ENCODE measurements at regions not wholly inside any gene's neighbourhood (a gene's known extent, or its start where the extent isn't known, plus 50 kb on each side); places are given as distances from the start of the nearest gene placed in this dataset.
A peak's percentile ranks its signal among the peaks of the same experiment; 100 is the strongest.

GRCh38 chr2:219939647-219940046, 312.2 kb downstream of the SLC4A3 start:
- H3K36me3 ChIP-seq (replicated peaks) = no peaks in the 10 kb centered on the region
- DNase-seq = no peak
- H3K4me3 ChIP-seq (ENCODE audit: low read depth, low read length) = no peak overlapping the region
- TF ChIP-seq, protein P1, sequence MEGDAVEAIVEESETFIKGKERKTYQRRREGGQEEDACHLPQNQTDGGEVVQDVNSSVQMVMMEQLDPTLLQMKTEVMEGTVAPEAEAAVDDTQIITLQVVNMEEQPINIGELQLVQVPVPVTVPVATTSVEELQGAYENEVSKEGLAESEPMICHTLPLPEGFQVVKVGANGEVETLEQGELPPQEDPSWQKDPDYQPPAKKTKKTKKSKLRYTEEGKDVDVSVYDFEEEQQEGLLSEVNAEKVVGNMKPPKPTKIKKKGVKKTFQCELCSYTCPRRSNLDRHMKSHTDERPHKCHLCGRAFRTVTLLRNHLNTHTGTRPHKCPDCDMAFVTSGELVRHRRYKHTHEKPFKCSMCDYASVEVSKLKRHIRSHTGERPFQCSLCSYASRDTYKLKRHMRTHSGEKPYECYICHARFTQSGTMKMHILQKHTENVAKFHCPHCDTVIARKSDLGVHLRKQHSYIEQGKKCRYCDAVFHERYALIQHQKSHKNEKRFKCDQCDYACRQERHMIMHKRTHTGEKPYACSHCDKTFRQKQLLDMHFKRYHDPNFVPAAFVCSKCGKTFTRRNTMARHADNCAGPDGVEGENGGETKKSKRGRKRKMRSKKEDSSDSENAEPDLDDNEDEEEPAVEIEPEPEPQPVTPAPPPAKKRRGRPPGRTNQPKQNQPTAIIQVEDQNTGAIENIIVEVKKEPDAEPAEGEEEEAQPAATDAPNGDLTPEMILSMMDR (IDR thresholded peaks at IDR 0.05; ENCODE audit: low read depth, low read length, missing control alignments) = no peak
- H3K27ac ChIP-seq = no peak overlapping the region
- no peaks in the 10 kb centered on the region for H3K27me3 ChIP-seq (replicated peaks)
- in situ Hi-C loops (cut with HindIII; ENCODE audit: low pct_ligation_motif_present, low sequenced_read_pairs) = no loop called here

DNA sequence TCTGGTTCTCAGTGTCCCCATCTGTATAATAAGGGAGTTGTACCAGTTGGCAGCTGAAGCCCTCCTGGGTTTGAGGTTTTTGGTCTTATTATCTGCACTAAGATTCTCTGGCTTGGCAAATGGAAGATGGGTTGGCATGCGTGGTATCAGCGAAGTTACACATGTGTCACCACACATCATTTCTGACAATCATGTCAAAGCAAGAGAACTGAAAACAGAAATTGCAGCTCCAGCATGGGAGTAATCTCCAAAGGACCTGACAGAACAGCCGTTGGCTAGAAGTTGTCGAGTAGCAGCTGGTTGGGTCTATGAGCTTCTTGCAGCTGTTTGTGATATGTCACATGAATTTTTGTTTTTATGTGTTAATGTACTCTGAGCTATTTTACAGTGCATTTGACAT, 317.4 kb downstream of the SLC4A3 start:
- TF ChIP-seq, protein P1 (IDR thresholded peaks at IDR 0.05; ENCODE audit: low read depth, low read length, missing control alignments) = no peak
- no peak overlapping the region for H3K4me3 ChIP-seq (ENCODE audit: low read depth, low read length)
- H3K27ac ChIP-seq = no peak overlapping the region
- no peak for DNase-seq
- no peaks in the 10 kb centered on the region for H3K36me3 ChIP-seq (replicated peaks)
- H3K27me3 ChIP-seq (replicated peaks) = no peaks in the 10 kb centered on the region
- in situ Hi-C loops (cut with HindIII; ENCODE audit: low pct_ligation_motif_present, low sequenced_read_pairs) = no loop called here

DNA sequence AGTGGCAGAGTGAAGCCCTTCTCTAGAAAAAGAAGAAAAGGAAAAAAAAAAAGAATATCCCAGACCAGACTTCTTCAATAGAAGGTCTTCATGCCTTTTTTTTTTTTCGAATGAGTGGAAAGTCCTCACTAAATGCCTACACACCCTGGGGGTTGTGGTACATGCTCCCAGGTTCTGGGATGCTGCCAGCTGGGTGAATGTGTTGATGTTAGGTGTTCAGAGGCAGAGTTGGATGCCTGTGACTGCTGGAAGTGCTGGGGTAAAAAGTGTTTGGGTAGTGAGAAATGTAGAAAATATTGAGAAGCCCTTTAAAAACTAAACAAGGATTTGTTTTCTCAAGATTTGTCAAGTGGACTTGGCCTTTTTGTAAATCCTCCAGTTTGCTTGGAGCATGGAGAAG, 318.6 kb downstream of the SLC4A3 start:
- DNase-seq = no peak
- no peak overlapping the region for H3K4me3 ChIP-seq (ENCODE audit: low read depth, low read length)
- no peak overlapping the region for H3K27ac ChIP-seq
- in situ Hi-C loops (cut with HindIII; ENCODE audit: low pct_ligation_motif_present, low sequenced_read_pairs) = no loop called here
- TF ChIP-seq, protein P1 (IDR thresholded peaks at IDR 0.05; ENCODE audit: low read depth, low read length, missing control alignments) = no peak
- no peaks in the 10 kb centered on the region for H3K27me3 ChIP-seq (replicated peaks)
- no peaks in the 10 kb centered on the region for H3K36me3 ChIP-seq (replicated peaks)

DNA sequence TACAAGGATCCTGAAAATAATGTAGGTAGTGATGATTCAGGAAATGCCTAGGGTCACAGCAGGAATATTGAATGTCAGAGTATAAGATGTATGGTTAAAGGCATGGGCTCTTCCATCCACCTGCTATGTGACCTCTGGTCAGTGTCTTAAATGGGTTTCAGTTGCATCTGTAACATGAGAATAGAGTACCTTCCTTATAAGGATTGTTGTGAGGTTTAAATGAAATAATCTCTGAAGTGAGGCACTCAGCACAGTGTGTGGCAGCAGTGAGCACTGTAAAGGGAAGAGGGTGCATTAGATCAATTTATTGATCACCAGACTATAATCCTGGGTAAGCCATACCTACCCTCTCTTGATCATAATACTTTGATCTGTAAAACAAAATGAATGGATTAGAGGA, 319.1 kb downstream of the SLC4A3 start:
- Histone ChIP-seq H3K36me3 (replicated peaks) (no peaks in the 10 kb centered on the region), H3K27me3 (replicated peaks) (no peaks in the 10 kb centered on the region), H3K4me3 (ENCODE audit: low read depth, low read length) (no peak overlapping the region), H3K27ac (no peak overlapping the region)
- DNase-seq = no peak
- in situ Hi-C loops (cut with HindIII; ENCODE audit: low pct_ligation_motif_present, low sequenced_read_pairs) = no loop called here
- TF ChIP-seq, protein P1 (IDR thresholded peaks at IDR 0.05; ENCODE audit: low read depth, low read length, missing control alignments) = no peak

DNA sequence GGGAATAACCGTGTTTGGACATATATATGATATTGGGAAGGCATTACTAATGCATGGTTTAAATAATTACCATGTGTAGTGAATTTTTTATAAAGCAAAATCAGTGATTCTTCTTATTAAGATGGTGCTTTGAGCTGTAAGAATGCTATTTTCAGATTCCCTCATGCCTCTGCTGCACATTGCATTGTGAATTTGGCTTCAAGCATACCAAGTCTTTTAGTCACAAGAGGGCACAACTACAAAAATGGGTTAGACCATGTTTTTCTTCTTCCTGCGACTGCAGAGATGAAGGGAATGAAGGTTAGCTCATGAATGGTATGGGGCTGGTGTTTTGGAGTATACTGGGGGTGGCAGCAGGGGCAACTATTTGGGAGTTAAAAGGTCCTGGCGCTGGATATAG, 320.1 kb downstream of the SLC4A3 start:
- peak; percentile 6 for DNase-seq
- TF ChIP-seq, protein P1 (IDR thresholded peaks at IDR 0.05; ENCODE audit: low read depth, low read length, missing control alignments) = no peak

GRCh38 chr2:219949053-219949452, 321.6 kb downstream of the SLC4A3 start:
- Histone ChIP-seq H3K27ac (no peak overlapping the region), H3K27me3 (replicated peaks) (no peaks in the 10 kb centered on the region), H3K36me3 (replicated peaks) (no peaks in the 10 kb centered on the region), H3K4me3 (ENCODE audit: low read depth, low read length) (no peak overlapping the region)
- in situ Hi-C loops (cut with HindIII; ENCODE audit: low pct_ligation_motif_present, low sequenced_read_pairs) = no loop called here
- TF ChIP-seq, protein P1 (IDR thresholded peaks at IDR 0.05; ENCODE audit: low read depth, low read length, missing control alignments) = no peak
- no peak for DNase-seq

More for the DNA sequence above, 320.1 kb downstream of the SLC4A3 start:
- in situ Hi-C loops (cut with HindIII; ENCODE audit: low pct_ligation_motif_present, low sequenced_read_pairs) = no loop called here
- H3K4me3 ChIP-seq (ENCODE audit: low read depth, low read length) = no peak overlapping the region
- H3K36me3 ChIP-seq (replicated peaks) = no peaks in the 10 kb centered on the region
- H3K27me3 ChIP-seq (replicated peaks) = no peaks in the 10 kb centered on the region
- H3K27ac ChIP-seq = no peak overlapping the region
